HG03108 (cell line): ENCODE measurements at regions not wholly inside any gene's neighbourhood (a gene's known extent, or its start where the extent isn't known, plus 50 kb on each side); places are given as distances from the start of the nearest gene placed in this dataset.

Experiments
- ATAC-seq: cut with Tn5 transposase; IDR thresholded peaks from one replicate; pipeline ENCODE4 v1.9.1; 2021; ENCODE audit warnings: moderate library complexity; ENCODE audit not compliant: unreplicated experiment

GRCh38 chr1:38347446-38348175 lies 301.0 kb upstream of the POU3F1 start:
- ATAC-seq, result no peak

GRCh38 chr1:38344716-38345115 lies 298.1 kb upstream of the POU3F1 start:
- no peak for ATAC-seq

GRCh38 chr1:38341694-38342093 lies 295.1 kb upstream of the POU3F1 start:
- ATAC-seq, result no peak

GRCh38 chr1:38340409-38340808 lies 293.8 kb upstream of the POU3F1 start:
- no peak for ATAC-seq

- ATAC-seq, result no peak
These were observed 291.1 kb upstream of the POU3F1 start for GRCh38 chr1:38337711-38338110.

- no peak for ATAC-seq
These were observed 290.4 kb upstream of the POU3F1 start for GRCh38 chr1:38336961-38337360.

GRCh38 chr1:38336301-38336923 lies 289.8 kb upstream of the POU3F1 start:
- ATAC-seq, result no peak

- no peak for ATAC-seq
These were observed 288.5 kb upstream of the POU3F1 start for GRCh38 chr1:38334930-38335592.

GRCh38 chr1:38332649-38333310 lies 286.2 kb upstream of the POU3F1 start:
- ATAC-seq, result no peak

GRCh38 chr1:38331496-38332210 lies 285.1 kb upstream of the POU3F1 start:
- ATAC-seq, result no peak

GRCh38 chr1:38330799-38331198 lies 284.2 kb upstream of the POU3F1 start:
- ATAC-seq, result no peak

GRCh38 chr1:38329644-38330043 lies 283.1 kb upstream of the POU3F1 start:
- ATAC-seq, result no peak

- no peak for ATAC-seq
These were observed 281.9 kb upstream of the POU3F1 start for GRCh38 chr1:38328278-38329035.

- ATAC-seq, result no peak
These were observed 281.0 kb upstream of the POU3F1 start for GRCh38 chr1:38327559-38327973.

- no peak for ATAC-seq
These were observed 280.3 kb upstream of the POU3F1 start for GRCh38 chr1:38326856-38327255.

- no peak for ATAC-seq
These were observed 279.5 kb upstream of the POU3F1 start for GRCh38 chr1:38326135-38326534.

- ATAC-seq, result no peak
These were observed 266.2 kb upstream of the POU3F1 start for GRCh38 chr1:38312753-38313152.

GRCh38 chr1:38310079-38310478 lies 263.5 kb upstream of the POU3F1 start:
- no peak for ATAC-seq

GRCh38 chr1:38308780-38309179 lies 262.2 kb upstream of the POU3F1 start:
- ATAC-seq, result no peak

- ATAC-seq, result no peak
These were observed 259.1 kb upstream of the POU3F1 start for GRCh38 chr1:38305666-38306065.
